Osteoblast (primary cell): ENCODE measurements at regions not wholly inside any gene's neighbourhood (a gene's known extent, or its start where the extent isn't known, plus 50 kb on each side); places are given as distances from the start of the nearest gene placed in this dataset.

Experiments used
- DNase-seq: peaks from one replicate; pipeline ENCODE4 v3.0.0; 2011; ENCODE audit warnings: low spot score, mixed read lengths; ENCODE audit not compliant: insufficient read length; ENCODE audit errors: missing footprints
- H2AFZ ChIP-seq: 2 replicates; pipeline ENCODE4 v1.6.0; 2011; ENCODE audit warnings: mild to moderate bottlenecking, low read length
- H3K27ac ChIP-seq: 2 replicates; pipeline ENCODE4 v1.5.1; 2011; ENCODE audit warnings: mild to moderate bottlenecking, low read depth, low read length, moderate library complexity
- H3K27me3 ChIP-seq: 2 replicates; pipeline ENCODE4 v1.6.0; 2012; ENCODE audit warnings: mild to moderate bottlenecking, control low read depth, inconsistent platforms, low read length, moderate library complexity; ENCODE audit not compliant: insufficient read depth
- H3K36me3 ChIP-seq: 2 replicates; pipeline ENCODE4 v1.5.1; 2011; ENCODE audit warnings: mild to moderate bottlenecking, low read length, control low read depth, moderate library complexity; ENCODE audit not compliant: insufficient read depth
- H3K4me1 ChIP-seq: 2 replicates; pipeline ENCODE4 v1.5.1; 2011; ENCODE audit warnings: mild to moderate bottlenecking, low read length, control low read depth, moderate library complexity; ENCODE audit not compliant: insufficient read depth
- H3K4me2 ChIP-seq: 2 replicates; pipeline ENCODE4 v1.6.0; 2011; ENCODE audit warnings: mild to moderate bottlenecking, low read length; ENCODE audit not compliant: insufficient read depth
- H3K4me3 ChIP-seq: fragments of 200-600 bp; sonication (generic); 3 replicates; pipeline ENCODE4 v1.5.1; 2012; ENCODE audit warnings: mild to moderate bottlenecking, low read length, inconsistent platforms; ENCODE audit not compliant: insufficient read depth
- H3K79me2 ChIP-seq: 2 replicates; pipeline ENCODE4 v1.6.0; 2012; ENCODE audit warnings: mild to moderate bottlenecking, low read length, control low read depth, inconsistent platforms; ENCODE audit not compliant: insufficient read depth
- H3K9me3 ChIP-seq: 2 replicates; pipeline ENCODE4 v1.5.1; 2011; ENCODE audit warnings: low read depth, low read length, control low read depth
- H4K20me1 ChIP-seq: 2 replicates; pipeline ENCODE4 v1.6.0; 2012; ENCODE audit warnings: mild to moderate bottlenecking, low read length, control low read depth; ENCODE audit not compliant: insufficient read depth
- CTCF ChIP-seq: IDR thresholded peaks from 2 replicates; pipeline ENCODE4 v1.5.1; 2011; ENCODE audit warnings: mild to moderate bottlenecking, low read depth, low read length, moderate library complexity; ENCODE audit errors: extremely low read depth

GRCh38 chr16:10312784-10313724 lies 72.8 kb upstream of the ATF7IP2 start:
- Histone ChIP-seq H4K20me1 (no peaks in the 10 kb centered on the region), H3K27ac (no peak overlapping the region), H3K79me2 (no peaks in the 10 kb centered on the region), H3K4me1 (no peaks in the 10 kb centered on the region), H3K4me3 (no peak overlapping the region), H2AFZ (no peak overlapping the region), H3K4me2 (no peak overlapping the region), H3K27me3 (no peaks in the 10 kb centered on the region), H3K9me3 (no peaks in the 10 kb centered on the region), H3K36me3 (no peaks in the 10 kb centered on the region)
- no peak for DNase-seq
- no peak for TF ChIP-seq CTCF

GRCh38 chr16:10314317-10314716 lies 71.5 kb upstream of the ATF7IP2 start:
- no peak for TF ChIP-seq CTCF
- Histone ChIP-seq H3K79me2 (no peaks in the 10 kb centered on the region), H3K9me3 (no peaks in the 10 kb centered on the region), H3K27ac (no peak overlapping the region), H3K4me2 (no peak overlapping the region), H3K4me1 (no peaks in the 10 kb centered on the region), H4K20me1 (no peaks in the 10 kb centered on the region), H3K4me3 (no peak overlapping the region), H3K36me3 (no peaks in the 10 kb centered on the region), H2AFZ (no peak overlapping the region), H3K27me3 (no peaks in the 10 kb centered on the region)
- DNase-seq = no peak

GRCh38 chr16:10314811-10315210 lies 71.0 kb upstream of the ATF7IP2 start:
- Histone ChIP-seq H3K79me2 (no peaks in the 10 kb centered on the region), H4K20me1 (no peaks in the 10 kb centered on the region), H2AFZ (no peak overlapping the region), H3K36me3 (no peaks in the 10 kb centered on the region), H3K27ac (no peak overlapping the region), H3K4me3 (no peak overlapping the region), H3K4me2 (no peak overlapping the region), H3K4me1 (no peaks in the 10 kb centered on the region), H3K9me3 (no peaks in the 10 kb centered on the region), H3K27me3 (no peaks in the 10 kb centered on the region)
- TF ChIP-seq CTCF = peak; percentile 42
- peak; percentile 64 for DNase-seq

GRCh38 chr16:10317425-10318001 lies 68.3 kb upstream of the ATF7IP2 start:
- Histone ChIP-seq H4K20me1 (no peaks in the 10 kb centered on the region), H2AFZ (no peak overlapping the region), H3K9me3 (no peaks in the 10 kb centered on the region), H3K4me2 (no peak overlapping the region), H3K36me3 (no peaks in the 10 kb centered on the region), H3K27me3 (no peaks in the 10 kb centered on the region), H3K4me3 (no peak overlapping the region), H3K27ac (no peak overlapping the region), H3K79me2 (no peaks in the 10 kb centered on the region), H3K4me1 (no peaks in the 10 kb centered on the region)
- no peak for DNase-seq
- TF ChIP-seq CTCF = no peak
